GM12872 (cell line): ENCODE measurements at regions not wholly inside any gene's neighbourhood (a gene's known extent, or its start where the extent isn't known, plus 50 kb on each side); places are given as distances from the start of the nearest gene placed in this dataset.

ENCODE experiments used
- CTCF ChIP-seq: IDR thresholded peaks from 3 replicates; pipeline ENCODE4 v1.5.1; 2011; ENCODE audit warnings: low read depth, mild to moderate bottlenecking, low read length, moderate library complexity; ENCODE audit not compliant: insufficient read depth

- no peak for TF ChIP-seq CTCF
Measured at GRCh38 chr2:36147670-36148390, 207.7 kb upstream of the CRIM1 start.

- TF ChIP-seq CTCF = no peak
Measured at GRCh38 chr2:36146765-36147164, 208.8 kb upstream of the CRIM1 start.

- no peak for TF ChIP-seq CTCF
Measured at GRCh38 chr2:36140391-36140790, 215.2 kb upstream of the CRIM1 start.

GRCh38 chr2:36137612-36138011 lies 218.0 kb upstream of the CRIM1 start:
- no peak for TF ChIP-seq CTCF

- no peak for TF ChIP-seq CTCF
Measured at GRCh38 chr2:36134281-36134680, 221.3 kb upstream of the CRIM1 start.

GRCh38 chr2:36128359-36128758 lies 227.2 kb upstream of the CRIM1 start:
- no peak for TF ChIP-seq CTCF

- no peak for TF ChIP-seq CTCF
Measured at GRCh38 chr2:36125702-36126101, 229.9 kb upstream of the CRIM1 start.
